Mesothelial cell of epicardium (in vitro differentiated cells): ENCODE measurements at regions not wholly inside any gene's neighbourhood (a gene's known extent, or its start where the extent isn't known, plus 50 kb on each side); places are given as distances from the start of the nearest gene placed in this dataset.

ENCODE experiments used
- DNase-seq, 2 experiments: peaks; one replicate each; pipeline ENCODE4 v3.0.0; 2021; ENCODE audit warnings: low spot score in 2 of 2; ENCODE audit not compliant: unreplicated experiment in 2 of 2
- H3K27ac Mint-ChIP-seq: 2 replicates; pipeline ENCODE4 v1.8.0; 2021; ENCODE audit warnings: mixed read lengths
- H3K27me3 Mint-ChIP-seq: 2 replicates; pipeline ENCODE4 v1.8.0; 2021; ENCODE audit warnings: low read depth, mixed read lengths
- H3K36me3 Mint-ChIP-seq: 2 replicates; pipeline ENCODE4 v1.8.0; 2021; ENCODE audit warnings: mixed read lengths
- H3K4me1 Mint-ChIP-seq: 2 replicates; pipeline ENCODE4 v1.8.0; 2021; ENCODE audit warnings: mixed read lengths
- H3K4me3 Mint-ChIP-seq: 2 replicates; pipeline ENCODE4 v1.8.0; 2021; ENCODE audit warnings: mild to moderate bottlenecking, moderate library complexity, mixed read lengths
- H3K9me3 Mint-ChIP-seq: 2 replicates; pipeline ENCODE4 v1.8.0; 2021; ENCODE audit warnings: mixed read lengths
- TF ChIP-seq, protein P1 (sequence below): fragments of 200-600 bp; sonication (generic); IDR thresholded peaks from one replicate; pipeline ENCODE4 v1.5.0; 2021; ENCODE audit warnings: antibody characterized with exemption; ENCODE audit not compliant: unreplicated experiment

DNA sequence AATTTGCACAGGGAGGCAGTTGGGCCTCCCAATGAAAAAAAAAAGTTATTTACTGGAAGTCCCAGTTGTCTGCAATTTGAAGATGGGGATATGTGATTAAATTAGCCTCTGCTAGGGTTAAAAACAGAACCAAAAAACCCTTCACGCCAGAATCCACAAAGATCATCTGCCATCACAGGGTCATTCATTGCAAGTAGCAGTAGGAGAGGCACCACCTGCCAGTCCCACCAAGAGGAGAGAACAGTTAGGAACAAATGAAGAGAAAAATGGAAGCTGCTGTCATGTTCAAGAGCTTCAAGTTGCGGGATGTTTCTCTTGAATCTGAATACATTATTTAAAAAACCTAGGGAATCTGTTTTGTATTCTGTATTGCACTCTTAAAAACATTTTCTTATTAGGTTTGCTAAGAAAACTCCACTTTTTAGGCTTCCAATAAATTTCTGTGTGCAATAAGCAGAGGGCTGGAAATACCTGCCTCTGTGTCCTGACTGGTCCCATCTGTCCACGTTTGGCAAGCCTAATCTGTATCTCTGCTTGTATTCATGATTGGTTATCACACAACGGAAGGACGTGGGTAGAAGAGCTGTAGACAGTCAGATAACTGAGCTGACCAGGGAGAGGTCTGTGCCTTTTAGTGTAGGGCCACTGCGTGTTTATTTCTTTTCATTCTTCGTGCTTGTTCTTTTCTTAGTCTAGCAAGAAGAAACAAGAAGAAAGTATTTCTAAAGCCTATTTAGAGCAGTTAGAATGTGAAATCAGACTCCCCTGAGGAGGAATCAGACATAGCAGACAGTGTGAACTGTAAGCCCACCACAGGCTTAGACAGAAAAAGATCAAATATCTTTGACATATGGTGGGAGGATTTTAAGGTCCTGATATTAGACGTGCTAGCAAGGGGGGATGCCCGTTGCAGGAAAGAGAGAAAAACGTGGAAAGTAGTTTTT, 630.6 kb upstream of the SEMA6A start:
- Mint-ChIP-seq H3K4me1 (peaks cover 34% of the 10 kb centered on the region), H3K36me3 (no peaks in the 10 kb centered on the region), H3K27ac (no peak overlapping the region), H3K27me3 (no peaks in the 10 kb centered on the region), H3K9me3 (peaks cover 8% of the 10 kb centered on the region), H3K4me3 (peak overlapping the region; percentile 21)
- no peak for DNase-seq
- TF ChIP-seq, protein P1, sequence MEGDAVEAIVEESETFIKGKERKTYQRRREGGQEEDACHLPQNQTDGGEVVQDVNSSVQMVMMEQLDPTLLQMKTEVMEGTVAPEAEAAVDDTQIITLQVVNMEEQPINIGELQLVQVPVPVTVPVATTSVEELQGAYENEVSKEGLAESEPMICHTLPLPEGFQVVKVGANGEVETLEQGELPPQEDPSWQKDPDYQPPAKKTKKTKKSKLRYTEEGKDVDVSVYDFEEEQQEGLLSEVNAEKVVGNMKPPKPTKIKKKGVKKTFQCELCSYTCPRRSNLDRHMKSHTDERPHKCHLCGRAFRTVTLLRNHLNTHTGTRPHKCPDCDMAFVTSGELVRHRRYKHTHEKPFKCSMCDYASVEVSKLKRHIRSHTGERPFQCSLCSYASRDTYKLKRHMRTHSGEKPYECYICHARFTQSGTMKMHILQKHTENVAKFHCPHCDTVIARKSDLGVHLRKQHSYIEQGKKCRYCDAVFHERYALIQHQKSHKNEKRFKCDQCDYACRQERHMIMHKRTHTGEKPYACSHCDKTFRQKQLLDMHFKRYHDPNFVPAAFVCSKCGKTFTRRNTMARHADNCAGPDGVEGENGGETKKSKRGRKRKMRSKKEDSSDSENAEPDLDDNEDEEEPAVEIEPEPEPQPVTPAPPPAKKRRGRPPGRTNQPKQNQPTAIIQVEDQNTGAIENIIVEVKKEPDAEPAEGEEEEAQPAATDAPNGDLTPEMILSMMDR = no peak

DNA sequence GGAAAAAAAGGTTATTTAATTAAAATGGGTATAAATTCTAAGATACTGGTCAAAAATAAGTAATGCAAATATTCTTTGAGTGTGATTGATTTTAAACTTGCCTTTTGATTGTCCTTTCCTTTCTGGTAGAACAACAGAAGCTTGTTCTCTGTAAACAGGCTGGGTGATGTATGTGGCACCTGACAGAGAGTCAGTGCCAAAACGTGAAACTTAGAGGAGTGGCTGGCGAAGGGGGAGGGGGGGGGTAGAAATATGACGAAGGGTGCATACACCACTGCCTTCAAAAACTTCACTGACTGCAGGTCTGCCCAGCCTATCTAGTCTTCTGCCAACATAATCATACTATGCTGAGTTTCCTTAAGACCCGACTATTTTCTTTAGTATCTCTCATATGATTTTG, 629.8 kb upstream of the SEMA6A start:
- H3K36me3 Mint-ChIP-seq = no peaks in the 10 kb centered on the region
- TF ChIP-seq, protein P1 = no peak
- H3K4me1 Mint-ChIP-seq = peaks cover 34% of the 10 kb centered on the region
- DNase-seq = no peak
- no peaks in the 10 kb centered on the region for H3K27me3 Mint-ChIP-seq
- no peak overlapping the region for H3K4me3 Mint-ChIP-seq
- H3K27ac Mint-ChIP-seq = no peak overlapping the region
- H3K9me3 Mint-ChIP-seq = peaks cover 1% of the 10 kb centered on the region

DNA sequence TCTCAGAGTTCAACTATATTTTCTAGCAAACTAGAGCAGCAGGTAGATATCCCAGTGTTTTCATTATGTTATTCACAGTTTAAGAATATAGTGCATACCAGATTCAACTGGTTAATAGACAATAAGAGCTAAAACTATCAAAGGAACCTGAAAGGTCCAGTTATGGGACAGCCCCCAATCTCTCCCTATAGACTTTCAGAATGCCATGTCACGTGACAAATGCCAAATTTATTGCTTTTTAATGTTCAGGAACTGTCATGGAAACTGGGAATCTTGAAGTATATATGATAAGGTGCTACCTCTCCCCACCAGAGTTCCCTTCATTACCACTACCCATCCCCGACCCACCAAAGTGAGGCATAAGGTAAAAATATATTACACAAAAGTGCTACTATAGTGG, 629.0 kb upstream of the SEMA6A start:
- Mint-ChIP-seq H3K27me3 (no peaks in the 10 kb centered on the region), H3K9me3 (no peaks in the 10 kb centered on the region), H3K4me3 (no peak overlapping the region), H3K27ac (no peak overlapping the region), H3K36me3 (no peaks in the 10 kb centered on the region), H3K4me1 (peaks cover 34% of the 10 kb centered on the region)
- DNase-seq = no peak
- TF ChIP-seq, protein P1 = no peak

DNA sequence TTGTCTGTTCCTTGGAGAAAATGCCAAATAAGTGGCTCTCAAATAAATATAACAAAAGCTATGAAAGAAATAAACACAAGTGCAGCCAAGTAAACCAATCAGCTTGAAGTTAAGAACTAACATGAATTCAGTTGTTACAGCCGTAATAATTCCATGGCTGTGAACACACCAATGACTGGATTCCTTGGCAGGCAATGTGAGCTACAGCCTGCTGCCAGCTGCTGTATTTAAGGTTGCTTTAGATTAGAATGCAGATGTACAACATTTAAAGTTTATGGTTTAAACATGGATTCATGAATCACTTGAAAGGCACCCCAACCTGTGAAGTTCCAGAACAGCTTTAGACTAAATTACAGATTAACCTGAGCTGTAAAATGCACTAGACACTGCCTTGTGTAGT, 626.4 kb upstream of the SEMA6A start:
- TF ChIP-seq, protein P1 = no peak
- no peaks in the 10 kb centered on the region for H3K27me3 Mint-ChIP-seq
- H3K9me3 Mint-ChIP-seq = peaks cover 9% of the 10 kb centered on the region
- no peak overlapping the region for H3K27ac Mint-ChIP-seq
- DNase-seq = no peak
- no peaks in the 10 kb centered on the region for H3K36me3 Mint-ChIP-seq
- peaks cover 28% of the 10 kb centered on the region for H3K4me1 Mint-ChIP-seq
- no peak overlapping the region for H3K4me3 Mint-ChIP-seq

DNA sequence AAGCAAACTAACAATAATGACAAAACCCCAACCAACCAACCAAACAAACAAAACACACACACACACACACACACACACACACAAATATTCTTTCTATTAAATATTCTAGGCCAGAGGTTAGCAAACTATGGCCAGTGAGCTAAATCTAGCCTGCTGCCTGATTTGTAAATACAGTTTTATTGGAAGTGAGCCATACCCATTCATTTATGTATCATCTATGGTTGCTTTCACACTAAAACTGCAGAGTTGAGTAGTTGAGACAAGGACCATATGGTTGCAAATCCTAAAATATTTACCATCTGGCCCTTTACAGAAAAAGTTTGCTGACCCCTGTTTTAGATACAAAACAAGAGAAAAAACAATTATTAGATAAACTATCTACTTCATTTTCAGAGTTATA, 620.5 kb upstream of the SEMA6A start:
- Mint-ChIP-seq H3K27ac (no peak overlapping the region), H3K4me3 (no peak overlapping the region), H3K36me3 (no peaks in the 10 kb centered on the region), H3K9me3 (peaks cover 14% of the 10 kb centered on the region), H3K4me1 (no peaks in the 10 kb centered on the region), H3K27me3 (no peaks in the 10 kb centered on the region)
- TF ChIP-seq, protein P1 = no peak
- DNase-seq = no peak
